OCI-LY7 (cell line): ENCODE measurements at regions not wholly inside any gene's neighbourhood (a gene's known extent, or its start where the extent isn't known, plus 50 kb on each side); places are given as distances from the start of the nearest gene placed in this dataset.

ENCODE experiments used
- CTCF ChIP-seq: fragments of 200-600 bp; sonication (generic); conservative IDR thresholded peaks from 2 replicates; pipeline ENCODE4 v1.5.1; 2014; ENCODE audit warnings: mild to moderate bottlenecking, antibody characterized with exemption, low read length, moderate library complexity, mixed read lengths
- EZH2phosphoT487 ChIP-seq: fragments of 200-600 bp; sonication (generic); IDR thresholded peaks from 2 replicates; pipeline ENCODE4 v1.6.1; 2018; ENCODE audit warnings: low read depth, borderline replicate concordance, mild to moderate bottlenecking, mixed run types, antibody characterized with exemption, low read length, moderate library complexity, mixed read lengths

DNA sequence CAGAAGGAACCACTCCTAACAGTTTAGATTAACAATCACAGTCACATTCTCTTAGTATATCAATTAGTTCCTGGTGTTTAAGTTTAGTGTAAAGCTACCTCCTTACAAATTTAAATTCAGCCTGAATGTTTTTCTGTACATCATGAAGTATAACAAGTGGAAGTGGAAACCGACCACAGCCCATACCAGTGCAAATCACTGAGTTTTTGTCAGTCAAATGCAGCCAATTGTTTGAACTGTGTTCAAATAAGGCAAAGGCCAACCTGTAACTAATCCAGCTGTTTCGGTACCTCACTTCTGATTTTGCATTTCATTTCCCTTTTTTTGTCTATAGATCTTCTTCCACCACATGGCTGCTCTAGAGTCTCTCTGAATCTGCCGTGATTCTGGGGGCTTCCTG is 1215.3 kb downstream of the PCDH18 start:
- TF ChIP-seq CTCF (no peak), EZH2phosphoT487 (no peak)
